Aorta (tissue), 5 donors: ENCODE measurements at regions not wholly inside any gene's neighbourhood (a gene's known extent, or its start where the extent isn't known, plus 50 kb on each side); places are given as distances from the start of the nearest gene placed in this dataset.

Experiments
- ATAC-seq: fragments of 200-7000 bp; cut with Tn5 transposase; one replicate; pipeline ENCODE4 v1.9.1; 2022; ENCODE audit warnings: moderate library complexity; ENCODE audit not compliant: low FRiP score
- DNase-seq, 2 donors: peaks; one replicate each; pipeline ENCODE4 v3.0.0-alpha.2; 2020
- H3K27ac ChIP-seq, 2 donors: one replicate each; pipeline ENCODE4 v1.5.1; 2013; ENCODE audit warnings: low read length in 2 of 2, mild to moderate bottlenecking in 2 of 2, moderate library complexity in 2 of 2, control low read depth in 1 of 2, inconsistent platforms in 1 of 2, low read depth in 1 of 2
- H3K27me3 ChIP-seq, 2 donors: one replicate each; pipeline ENCODE4 v1.6.1; 2013; ENCODE audit warnings: control low read depth in 1 of 2, low read length in 1 of 2, mild to moderate bottlenecking in 1 of 2, moderate library complexity in 1 of 2; ENCODE audit not compliant: insufficient read depth in 2 of 2, control insufficient read depth in 1 of 2
- H3K36me3 ChIP-seq, 2 donors: one replicate each; pipeline ENCODE4 v1.6.1; 2013; ENCODE audit warnings: control low read depth in 1 of 2, low read length in 1 of 2, mild to moderate bottlenecking in 1 of 2; ENCODE audit not compliant: insufficient read depth in 2 of 2, control insufficient read depth in 1 of 2
- H3K4me1 ChIP-seq, 2 donors: one replicate each; pipeline ENCODE4 v1.6.1; 2013; ENCODE audit warnings: low read length in 2 of 2, control low read depth in 1 of 2, mild to moderate bottlenecking in 1 of 2, moderate library complexity in 1 of 2; ENCODE audit not compliant: insufficient read depth in 2 of 2, control insufficient read depth in 1 of 2
- H3K4me3 ChIP-seq, 2 donors: one replicate each; pipeline ENCODE4 v1.5.1; 2013; ENCODE audit warnings: low read length in 2 of 2, control low read depth in 1 of 2, mild to moderate bottlenecking in 1 of 2
- H3K9me3 ChIP-seq: one replicate; pipeline ENCODE4 v1.6.1; 2013; ENCODE audit warnings: mild to moderate bottlenecking, low read length; ENCODE audit not compliant: control insufficient read depth
- WGBS, 2 donors: extraction: QIAGEN DNeasy Blood & Tissue Kit; methylation state at CpG; one replicate each; pipeline ENCODE4 v1.1.7; 2013; 5-methylcytosine and 5-hydroxymethylcytosine counted together
- intact Hi-C, 2 donors: fragments of 100-400 bp; cut with DNase I; formaldehyde crosslinking; loops; one replicate each; pipeline versions ENCODE4 v1.14.2 to v1.15.0; 2022
- donor health status: healthy with polysubstance abuse.
- donor health status: Bipolar disorder and iron deficiency.
- donor health status: DM: no; HTN: no; CAD: no.
- donor health status: DM: no; HTN: no; CAD: no.
- donor health status: DM: yes; HTN: yes; CAD: no.

- intact Hi-C loops, result no loop called here
- Histone ChIP-seq H3K27ac (no peak overlapping the region), H3K27me3 (no peaks in the 10 kb centered on the region), H3K36me3 (no peaks in the 10 kb centered on the region), H3K4me3 (no peak overlapping the region), H3K9me3 (no peaks in the 10 kb centered on the region), H3K4me1 (no peaks in the 10 kb centered on the region)
- DNase-seq, result no peak
- no peak for ATAC-seq
- 87 to 91% methylated on average over 3 of the region's 3 CpGs for WGBS, 2 donors
Observed at GRCh38 chr12:74455429-74455828, 82.2 kb upstream of the ATXN7L3B start.

GRCh38 chr12:74456431-74456830 is 81.2 kb upstream of the ATXN7L3B start:
- no peak for ATAC-seq
- H3K36me3 ChIP-seq, result no peaks in the 10 kb centered on the region
- DNase-seq, result no peak
- H3K4me3 ChIP-seq, result no peak overlapping the region
- no peaks in the 10 kb centered on the region for H3K27me3 ChIP-seq
- no peak overlapping the region for H3K27ac ChIP-seq
- 85 to 86% methylated on average over 3 of the region's 3 CpGs for WGBS, 2 donors
- no peaks in the 10 kb centered on the region for H3K9me3 ChIP-seq
- intact Hi-C loops, result no loop called here
- H3K4me1 ChIP-seq, result no peaks in the 10 kb centered on the region

DNA sequence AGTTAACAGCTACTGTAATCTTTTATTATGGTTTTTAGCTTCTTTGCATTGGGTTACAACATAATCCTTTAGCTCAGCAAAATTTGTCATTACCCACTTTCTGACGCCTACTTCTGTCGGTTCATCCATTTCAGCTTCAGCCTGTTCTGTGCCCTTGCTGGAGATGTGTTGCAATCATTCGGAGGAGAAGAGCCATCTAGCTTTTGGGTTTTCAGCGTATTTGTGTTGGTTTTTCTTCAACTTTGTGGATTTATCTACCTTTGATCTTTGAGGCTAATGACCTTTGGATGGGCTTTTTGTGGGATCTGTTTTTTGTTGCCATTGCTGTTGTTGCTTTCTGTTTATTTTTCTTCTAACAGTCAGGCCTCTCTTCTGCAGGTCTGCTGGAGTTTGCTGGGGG is 69.2 kb upstream of the ATXN7L3B start:
- no peaks in the 10 kb centered on the region for H3K4me1 ChIP-seq
- no peaks in the 10 kb centered on the region for H3K27me3 ChIP-seq
- no peak overlapping the region for H3K4me3 ChIP-seq
- intact Hi-C loops, result no loop called here
- 80 to 82% methylated on average over 4 of the region's 4 CpGs for WGBS, 2 donors
- no peak overlapping the region for H3K27ac ChIP-seq
- no peak for ATAC-seq
- DNase-seq, result no peak
- H3K9me3 ChIP-seq, result no peaks in the 10 kb centered on the region
- H3K36me3 ChIP-seq, result no peaks in the 10 kb centered on the region

DNA sequence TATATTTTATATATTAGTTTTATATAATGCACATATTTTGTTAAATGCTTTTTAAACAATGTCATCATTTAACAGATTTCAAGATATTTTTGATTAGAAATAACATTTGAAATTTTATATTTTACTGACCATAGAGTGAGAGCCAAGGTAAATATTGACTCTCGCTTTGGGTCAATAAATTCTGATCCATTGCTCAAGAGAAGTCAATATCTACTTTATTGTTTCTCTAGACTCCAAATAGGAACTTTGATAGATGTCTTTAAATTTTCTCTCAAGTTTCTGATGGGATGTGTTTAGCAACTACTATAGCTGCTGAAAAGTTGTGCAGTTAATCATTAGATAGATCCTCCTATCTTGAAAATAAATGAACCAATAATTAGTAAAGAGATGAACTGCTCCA is 61.4 kb upstream of the ATXN7L3B start:
- ATAC-seq (no peak), DNase-seq (no peak)
- 61 to 71% methylated on average over 1 of the region's 1 CpG for WGBS, 2 donors
- no peaks in the 10 kb centered on the region for H3K27me3 ChIP-seq
- no peak overlapping the region for H3K4me3 ChIP-seq
- H3K27ac ChIP-seq, result no peak overlapping the region
- no peaks in the 10 kb centered on the region for H3K9me3 ChIP-seq
- intact Hi-C loops, result no loop called here
- no peaks in the 10 kb centered on the region for H3K4me1 ChIP-seq
- no peaks in the 10 kb centered on the region for H3K36me3 ChIP-seq

DNA sequence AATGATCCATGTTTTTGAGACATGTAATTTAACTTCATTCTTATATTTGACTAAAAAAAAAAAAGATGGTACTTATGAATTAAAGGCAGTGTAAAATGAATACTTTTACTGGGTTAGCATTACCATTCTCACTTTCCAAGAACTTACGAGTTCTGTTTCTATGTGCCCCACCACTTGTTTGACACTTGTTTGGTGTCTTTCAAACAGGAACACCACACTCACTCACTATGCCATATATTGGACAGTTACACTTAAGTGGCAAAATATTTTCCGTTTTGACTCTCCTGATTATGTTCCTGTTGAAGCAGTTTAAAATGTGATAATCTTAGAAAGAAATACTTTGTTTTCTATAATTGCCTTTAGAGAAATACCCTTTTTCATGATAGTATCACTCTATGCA is 56.6 kb upstream of the ATXN7L3B start:
- no peaks in the 10 kb centered on the region for H3K4me1 ChIP-seq
- no peak overlapping the region for H3K4me3 ChIP-seq
- DNase-seq (no peak), ATAC-seq (no peak)
- no peaks in the 10 kb centered on the region for H3K9me3 ChIP-seq
- no peaks in the 10 kb centered on the region for H3K36me3 ChIP-seq
- intact Hi-C loops, result no loop called here
- WGBS, 2 donors, result 69 to 77% methylated on average over 2 of the region's 2 CpGs
- H3K27me3 ChIP-seq, result no peaks in the 10 kb centered on the region
- no peak overlapping the region for H3K27ac ChIP-seq

DNA sequence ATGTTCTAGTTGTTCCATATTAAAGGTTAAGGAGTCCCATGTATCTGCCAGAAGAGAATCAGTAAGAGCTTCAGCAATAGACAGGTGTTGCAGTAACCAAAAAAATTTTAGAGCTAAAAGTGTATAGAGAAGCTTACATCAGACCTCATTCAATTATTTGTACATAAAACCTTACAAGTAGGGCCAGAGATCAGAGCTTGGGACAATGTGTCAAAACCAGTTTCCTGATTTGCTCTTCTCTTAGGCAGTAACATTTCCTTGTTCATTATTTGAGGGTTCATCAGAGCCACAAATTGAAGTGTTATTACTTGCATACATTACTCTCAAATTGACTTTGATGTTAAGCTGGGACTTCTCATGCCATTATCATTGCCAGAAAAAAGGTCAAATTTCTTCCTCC is 55.5 kb upstream of the ATXN7L3B start:
- ATAC-seq, result no peak
- H3K4me1 ChIP-seq, result no peaks in the 10 kb centered on the region
- DNase-seq, result no peak
- no peak overlapping the region for H3K4me3 ChIP-seq
- intact Hi-C loops, result no loop called here
- H3K27ac ChIP-seq, result no peak overlapping the region
- no peaks in the 10 kb centered on the region for H3K27me3 ChIP-seq
- H3K36me3 ChIP-seq, result no peaks in the 10 kb centered on the region
- H3K9me3 ChIP-seq, result no peaks in the 10 kb centered on the region

GRCh38 chr12:74483057-74483456 is 54.6 kb upstream of the ATXN7L3B start:
- 51 to 54% methylated on average over 3 of the region's 3 CpGs for WGBS, 2 donors
- no peaks in the 10 kb centered on the region for H3K27me3 ChIP-seq
- no peak for ATAC-seq
- H3K4me3 ChIP-seq, result no peak overlapping the region
- intact Hi-C loops, result no loop called here
- H3K27ac ChIP-seq, result no peak overlapping the region
- no peaks in the 10 kb centered on the region for H3K36me3 ChIP-seq
- no peak for DNase-seq
- H3K9me3 ChIP-seq, result no peaks in the 10 kb centered on the region
- H3K4me1 ChIP-seq, result no peaks in the 10 kb centered on the region
